ENCODE measurements at regions not wholly inside any gene's neighbourhood (a gene's known extent, or its start where the extent isn't known, plus 50 kb on each side); places are given as distances from the start of the nearest gene placed in this dataset.
"Not testable (repeated sequence)": the region's sequence is repeated elsewhere in the genome, so short reads cannot be mapped to it uniquely, and the experiment has no call there.

DNA sequence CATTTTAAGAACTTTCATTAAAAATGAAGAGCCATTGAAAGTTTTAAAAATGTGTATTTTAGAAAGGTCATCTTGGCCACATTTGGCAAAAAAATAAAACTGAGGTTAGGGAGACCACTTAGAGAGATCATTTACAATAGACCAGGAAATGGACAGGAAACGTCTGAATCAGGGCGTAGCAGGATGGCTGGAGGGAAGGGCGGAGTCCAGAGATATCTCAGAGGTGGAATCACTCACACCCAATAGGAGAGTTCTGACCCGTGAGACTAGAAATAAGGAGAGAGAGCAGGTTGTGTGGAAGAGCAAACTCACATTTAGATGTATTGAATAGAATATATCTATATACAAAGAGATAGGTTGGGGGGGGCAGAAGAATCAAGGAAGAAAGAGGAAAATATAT is 373.4 kb downstream of the METTL4 start:
- DNase-seq: peak; percentile 21

DNA sequence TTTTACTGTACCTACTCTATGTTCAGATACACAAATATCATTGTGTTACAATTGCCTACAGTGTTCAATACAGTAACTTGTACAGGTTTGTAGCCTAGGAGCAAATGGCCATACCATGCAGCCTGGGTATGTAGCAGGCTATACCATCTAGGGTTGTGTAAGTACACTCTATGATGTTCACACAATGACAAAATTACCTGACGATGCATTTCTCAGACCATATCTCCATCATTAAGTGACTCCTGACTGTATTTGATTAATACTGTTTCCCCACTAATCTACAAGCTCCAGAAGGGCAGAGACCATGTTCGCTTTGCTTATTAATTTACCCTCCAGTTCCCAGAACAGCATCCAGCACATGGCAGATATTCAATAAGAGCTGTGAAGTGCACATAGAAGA is 372.2 kb downstream of the METTL4 start:
- DNase-seq: no peak

DNA sequence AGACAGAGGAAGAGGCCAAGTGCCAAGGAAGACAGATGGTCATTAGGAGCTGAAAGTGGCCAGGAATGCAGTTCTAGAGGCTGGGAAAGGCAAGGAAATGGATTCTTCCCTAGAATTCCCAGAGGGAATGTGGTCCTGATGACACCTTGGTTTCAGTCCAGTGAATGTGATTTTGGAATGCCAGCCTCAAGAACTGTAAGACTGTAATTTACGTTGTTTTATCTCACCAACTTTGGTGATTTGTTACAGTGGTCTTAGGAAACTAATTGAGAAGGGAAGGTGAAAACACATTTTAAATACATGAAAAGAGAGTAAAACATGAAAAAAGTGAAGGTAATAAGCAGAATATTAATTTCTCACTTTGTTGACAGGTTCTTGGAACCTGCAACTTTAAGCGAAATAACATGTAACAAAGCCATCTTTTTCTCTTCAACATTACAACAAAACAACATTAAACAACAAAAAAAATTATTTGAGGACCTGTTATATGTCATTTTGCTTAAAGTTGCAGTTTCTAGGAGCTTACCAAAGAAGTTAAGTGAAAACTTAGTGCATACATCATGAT is 370.2 kb downstream of the METTL4 start:
- no peak for DNase-seq

DNA sequence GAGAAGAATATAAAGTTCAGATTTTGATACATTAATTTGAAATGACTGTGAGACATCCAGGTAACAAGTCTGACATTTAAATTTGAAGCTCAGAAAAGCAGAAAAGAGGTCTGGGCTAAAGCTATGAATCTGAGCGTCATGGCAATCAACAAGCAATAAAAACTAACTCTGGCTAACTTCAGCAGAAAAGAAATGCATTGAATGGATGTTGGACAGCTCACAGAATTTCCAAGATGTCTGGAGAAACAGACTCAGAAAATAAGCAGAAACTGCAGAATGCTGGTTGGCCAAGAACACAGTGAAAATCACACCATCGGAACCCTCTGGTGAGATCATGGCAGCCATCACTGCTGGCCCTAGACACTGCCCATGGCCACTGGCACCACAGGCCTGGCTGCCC is 366.6 kb downstream of the METTL4 start:
- DNase-seq: no peak

DNA sequence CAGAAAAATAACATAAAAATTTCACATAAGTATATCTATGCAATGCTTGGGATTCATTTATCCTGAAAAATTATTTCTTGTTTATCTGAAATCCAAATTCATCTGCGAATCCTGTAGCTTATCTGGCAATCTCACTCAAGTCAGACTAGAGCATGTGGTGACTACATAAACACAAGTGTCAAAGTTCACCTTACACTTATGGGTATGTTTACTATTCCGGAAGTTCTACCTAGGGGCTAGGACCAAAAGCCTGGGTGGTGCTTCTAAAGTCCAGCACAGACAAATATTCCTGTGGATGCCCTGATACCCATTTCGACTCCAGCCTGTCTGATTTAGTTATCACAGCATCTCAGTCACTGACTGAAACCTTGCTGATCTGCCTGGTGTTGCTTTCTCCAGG is 364.0 kb downstream of the METTL4 start:
- no peak for DNase-seq

DNA sequence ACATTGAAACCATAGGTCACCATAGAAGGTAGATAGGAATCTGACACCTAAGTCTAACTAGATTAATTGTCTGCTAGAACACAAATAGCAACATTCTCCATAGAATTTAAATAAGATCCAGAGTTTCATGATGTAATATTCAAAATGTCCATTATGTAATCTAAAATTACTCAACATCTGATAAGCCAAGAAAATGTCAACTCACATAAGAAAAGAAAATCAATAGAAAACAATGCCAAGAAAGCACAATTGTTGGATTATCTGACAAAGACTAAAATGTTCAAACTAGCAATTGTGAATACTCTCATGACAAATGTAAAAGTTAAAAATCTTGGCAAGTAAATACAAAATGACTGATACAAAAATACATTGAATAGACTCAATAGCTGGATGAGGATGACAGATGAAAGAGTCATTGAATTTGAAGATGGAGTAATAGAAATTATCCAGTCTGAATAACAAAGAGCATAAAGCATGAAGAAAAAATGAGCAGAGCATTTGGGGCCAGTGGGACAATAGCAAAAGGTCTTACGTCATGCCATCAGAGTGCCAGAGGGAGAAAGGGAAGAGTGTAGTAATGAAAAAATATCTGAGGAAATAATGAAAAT is 358.6 kb downstream of the METTL4 start:
- DNase-seq: no peak

DNA sequence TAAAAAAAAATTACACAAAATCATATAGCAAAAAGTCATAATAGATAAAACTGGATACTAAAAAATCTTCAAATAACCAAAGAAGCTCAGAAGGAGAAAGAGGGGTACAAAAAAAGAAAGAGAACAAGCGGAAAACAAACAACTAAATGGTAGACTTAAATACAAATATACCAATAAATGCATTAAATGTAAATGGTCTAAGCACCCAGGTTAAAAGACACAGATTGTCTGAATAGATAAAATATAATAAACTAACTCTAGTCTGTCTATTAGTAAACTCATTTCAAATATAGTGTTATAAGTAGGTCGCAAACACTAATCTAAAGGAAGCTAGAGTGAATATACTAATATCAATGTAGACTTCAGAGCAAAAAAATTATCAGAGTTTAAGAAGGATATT is 357.4 kb downstream of the METTL4 start:
- no peak for DNase-seq

DNA sequence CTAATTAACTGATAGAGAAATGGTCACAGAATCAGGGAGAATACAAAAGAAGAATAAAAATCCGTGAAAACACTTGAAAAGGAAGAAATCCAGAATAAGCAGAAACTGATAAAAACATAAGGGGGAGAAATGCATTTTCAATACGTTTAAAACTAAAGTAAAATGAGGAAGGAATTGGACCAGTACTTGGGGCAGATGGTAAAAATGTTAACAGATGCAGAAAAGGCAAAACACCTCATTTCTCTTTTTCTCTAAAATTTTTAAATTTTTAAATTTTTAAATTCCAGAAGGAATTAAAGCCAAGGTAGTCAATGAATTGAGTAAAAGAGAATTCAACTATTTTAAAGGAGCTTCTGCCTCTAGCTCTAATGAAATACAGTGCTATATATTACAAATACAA is 353.9 kb downstream of the METTL4 start:
- no peak for DNase-seq

DNA sequence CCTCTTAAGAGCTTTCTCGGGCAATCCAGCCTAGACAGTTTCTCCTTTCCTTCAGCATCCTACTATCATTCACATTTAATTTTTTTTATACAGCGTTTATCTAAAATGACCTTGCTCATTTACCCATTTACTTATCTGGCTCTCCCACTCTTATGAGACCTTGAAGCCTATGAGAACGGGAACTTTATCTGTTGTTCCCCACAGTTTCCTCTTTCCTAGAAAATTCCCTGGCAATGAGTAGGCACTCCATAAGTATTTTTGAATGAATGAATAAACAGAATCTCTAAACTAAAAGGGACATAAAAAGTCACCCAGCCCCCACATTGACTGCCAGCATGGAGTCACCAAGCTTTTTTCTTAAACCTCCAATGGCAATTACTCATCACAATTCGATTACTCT is 353.2 kb downstream of the METTL4 start:
- DNase-seq: no peak

DNA sequence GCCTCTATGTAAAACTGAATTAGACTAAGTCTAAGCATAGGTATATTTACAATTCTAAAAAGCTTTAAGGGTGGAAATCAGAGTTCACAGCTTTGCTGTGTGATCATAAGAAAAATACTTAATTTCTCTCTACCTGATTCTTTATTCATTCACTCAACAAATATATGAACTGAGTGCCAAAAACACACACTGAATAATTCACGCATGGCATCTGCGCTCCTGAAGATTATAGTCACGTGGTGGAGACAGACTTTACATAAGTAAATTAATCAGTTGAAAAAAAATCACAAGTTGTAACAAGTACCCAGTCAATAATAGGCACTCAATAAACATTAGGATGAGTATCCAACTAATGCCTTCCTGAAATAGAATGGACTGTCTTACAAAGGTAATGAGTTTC is 351.6 kb downstream of the METTL4 start:
- no peak for DNase-seq

DNA sequence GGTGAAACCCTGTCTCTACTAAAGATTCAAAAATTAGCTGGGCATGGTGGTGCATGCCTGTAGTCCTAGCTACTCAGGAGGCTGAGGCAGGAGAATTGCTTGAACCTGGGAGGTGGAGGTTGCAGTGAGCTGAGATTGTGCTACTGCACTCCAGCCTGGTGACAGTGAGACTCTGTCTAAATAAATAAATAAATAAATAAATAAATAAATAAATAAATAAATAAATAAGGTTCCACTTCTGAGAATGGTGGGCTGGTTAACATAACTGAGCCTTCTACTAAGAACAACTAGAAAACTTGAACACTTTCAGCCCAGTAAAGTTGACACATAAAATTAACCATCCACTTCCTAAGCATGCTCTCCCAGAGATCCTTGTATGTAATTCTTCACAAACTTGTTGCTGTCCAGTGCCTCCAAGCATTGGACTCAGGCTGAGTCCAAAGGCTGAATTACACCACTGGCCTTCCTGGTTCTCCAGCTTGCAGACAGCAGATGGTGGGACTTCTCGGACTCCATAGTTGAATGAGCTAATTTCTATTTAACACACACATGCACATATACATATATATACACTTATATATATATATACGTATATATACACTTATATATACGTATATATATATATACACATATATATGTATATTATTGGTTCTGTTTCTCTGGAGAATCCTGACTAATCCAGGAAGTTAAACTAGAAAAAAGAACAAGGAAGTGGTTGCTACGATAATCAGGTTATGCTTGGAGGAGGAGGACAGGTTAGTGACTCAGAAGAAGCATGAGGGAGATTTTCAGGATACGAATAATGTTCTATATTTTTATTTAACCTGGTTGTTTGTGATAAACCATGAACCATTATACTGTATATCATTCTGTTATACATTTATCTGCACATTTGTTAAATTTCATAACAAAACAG is 348.8 kb downstream of the METTL4 start:
- DNase-seq: no peak

DNA sequence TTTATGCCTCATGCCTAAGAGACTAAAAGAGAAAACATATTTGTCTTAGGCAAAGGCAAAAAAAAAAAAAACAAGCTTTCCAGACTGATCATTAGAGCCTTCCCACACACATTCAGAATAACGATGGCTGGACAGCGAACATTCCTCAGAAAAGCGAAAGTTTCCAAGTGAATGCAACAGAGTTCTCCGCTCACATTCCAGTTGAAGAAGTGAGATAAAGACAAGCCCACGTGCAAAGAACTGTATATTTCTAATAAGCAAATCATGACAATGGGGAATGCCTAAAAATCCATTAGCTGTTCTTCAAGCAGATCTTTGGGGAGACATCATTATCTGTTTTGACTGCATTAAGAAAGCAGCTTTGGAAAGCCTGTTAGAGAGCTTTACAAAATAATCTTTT is 347.9 kb downstream of the METTL4 start:
- DNase-seq: no peak

DNA sequence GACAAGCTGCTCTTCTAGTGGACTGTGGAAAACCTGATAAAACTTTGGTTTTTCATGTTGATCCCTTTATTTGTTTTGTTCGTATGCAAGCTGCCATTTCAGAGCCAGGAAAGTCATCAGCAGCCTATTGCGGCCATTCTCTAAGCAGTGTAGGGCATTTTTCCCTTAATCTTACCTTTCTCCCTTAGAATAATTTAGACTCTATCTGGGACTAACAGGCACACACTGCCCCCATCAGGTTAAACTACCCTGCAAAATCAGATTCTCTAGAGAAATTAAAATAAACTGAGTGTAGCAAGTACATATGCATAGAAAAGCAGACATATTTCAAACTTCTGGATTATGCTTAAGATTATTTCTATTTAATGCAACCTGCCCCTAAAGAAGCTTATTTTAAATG is 347.5 kb downstream of the METTL4 start:
- DNase-seq: peak; percentile 28

DNA sequence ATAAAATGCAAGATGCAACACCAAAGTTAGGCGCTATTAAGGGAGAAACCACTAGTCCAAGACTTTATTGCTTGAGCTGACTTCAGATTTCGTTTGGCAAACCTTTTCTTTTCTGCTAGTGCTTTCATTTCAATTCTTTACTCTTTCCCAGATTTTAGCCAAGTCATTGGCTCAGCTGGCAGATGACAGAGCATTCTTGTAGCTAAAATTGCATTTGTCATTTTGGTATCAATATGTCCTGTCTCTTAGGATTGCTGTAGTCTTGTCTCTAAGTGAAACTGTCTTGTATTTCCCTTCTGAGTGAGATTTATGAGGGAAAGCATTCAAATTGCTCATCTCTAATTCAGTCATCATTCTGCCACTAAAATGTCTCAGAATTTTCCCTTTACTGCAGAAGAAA is 335.1 kb downstream of the METTL4 start:
- no peak for DNase-seq

DNA sequence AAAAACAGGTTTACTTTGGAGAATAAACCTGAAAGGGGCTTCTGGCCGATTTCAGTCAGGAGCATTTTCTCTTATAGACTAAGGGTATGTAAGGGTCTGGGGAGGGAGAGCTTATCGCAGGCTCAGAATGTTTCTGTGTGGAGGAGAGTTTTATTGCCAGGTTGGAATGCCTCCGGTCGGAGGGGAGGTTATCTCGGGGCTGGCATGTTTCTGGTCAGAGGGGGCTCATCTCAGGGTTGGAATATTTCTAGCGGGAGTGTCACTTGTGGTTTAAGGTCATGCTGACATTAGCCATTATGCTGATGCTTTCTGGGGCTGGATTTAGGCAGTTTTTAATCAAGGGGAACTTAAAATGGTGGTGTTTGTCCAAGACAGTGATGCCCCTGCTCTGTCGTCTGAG is 333.6 kb downstream of the METTL4 start:
- DNase-seq: no peak

DNA sequence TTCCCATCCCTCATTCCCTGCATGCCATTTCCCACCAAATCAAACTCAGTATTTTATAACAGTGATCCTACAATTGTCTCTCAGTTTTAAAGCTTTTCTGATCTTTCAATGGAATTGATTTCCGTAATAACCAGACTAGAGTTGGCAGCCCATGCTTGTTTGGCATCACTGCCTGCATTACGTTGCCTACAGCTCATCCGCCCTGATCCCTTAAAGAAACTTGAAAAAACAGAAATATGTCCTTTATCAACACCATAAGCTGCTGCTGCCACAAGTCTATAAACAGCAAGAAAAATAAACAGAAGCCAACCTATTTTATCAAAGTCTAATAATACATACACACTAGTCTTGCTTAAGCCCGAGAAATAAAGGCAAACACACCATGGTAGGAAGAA is 331.0 kb downstream of the METTL4 start:
- DNase-seq: no peak

DNA sequence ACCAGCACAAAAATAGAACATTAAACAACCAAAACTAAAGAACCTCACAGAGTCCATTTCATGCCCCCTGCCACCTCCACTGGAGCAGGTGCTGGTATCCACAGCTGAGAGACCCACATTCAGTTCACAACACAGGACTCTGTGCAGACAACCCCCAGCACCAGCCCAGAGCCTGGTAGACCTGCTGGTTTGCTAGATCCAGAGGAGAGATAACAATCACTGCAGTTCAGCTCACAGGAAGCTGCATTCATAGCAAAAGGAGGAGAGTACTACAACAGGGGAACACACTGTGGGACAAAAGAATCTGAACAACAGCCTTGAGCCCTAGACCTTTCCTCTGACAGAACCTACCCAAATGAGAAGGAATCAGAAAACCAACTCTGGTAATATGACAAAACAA is 326.7 kb downstream of the METTL4 start:
- DNase-seq: no peak

DNA sequence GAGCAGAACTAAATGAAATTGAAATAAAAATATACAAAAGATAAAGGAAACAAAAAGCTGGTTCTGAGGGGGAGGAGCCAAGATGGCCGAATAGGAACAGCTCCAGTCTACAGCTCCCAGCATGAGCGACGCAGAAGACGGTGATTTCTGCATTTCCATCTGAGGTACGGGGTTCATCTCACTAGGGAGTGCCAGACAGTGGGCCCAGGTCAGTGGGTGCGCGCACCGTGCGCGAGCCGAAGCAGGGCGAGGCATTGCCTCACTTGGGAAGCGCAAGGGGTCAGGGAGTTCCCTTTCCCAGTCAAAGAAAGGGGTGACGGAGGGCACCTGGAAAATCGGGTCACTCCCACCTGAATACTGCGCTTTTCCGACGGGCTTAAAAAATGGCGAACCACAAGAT is 324.2 kb downstream of the METTL4 start:
- not testable (repeated sequence) for DNase-seq

DNA sequence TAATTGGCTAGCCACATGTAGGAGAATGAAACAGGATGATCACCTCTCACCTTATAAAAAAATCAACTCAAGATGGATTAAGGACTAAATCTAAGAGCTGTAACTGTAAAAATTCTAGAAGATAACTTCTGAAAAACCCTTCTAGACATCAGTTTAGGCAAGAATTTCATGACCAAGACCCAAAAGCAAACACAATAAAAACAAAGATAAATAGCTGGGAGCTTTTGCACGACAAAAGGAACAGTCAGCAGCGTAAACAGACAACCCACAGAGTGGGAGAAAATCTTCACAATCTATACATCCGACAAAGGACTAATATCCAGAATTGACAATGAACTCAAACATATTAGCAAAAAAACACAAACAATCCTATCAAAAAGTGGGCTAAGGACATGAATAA is 316.3 kb downstream of the METTL4 start:
- DNase-seq: no peak

DNA sequence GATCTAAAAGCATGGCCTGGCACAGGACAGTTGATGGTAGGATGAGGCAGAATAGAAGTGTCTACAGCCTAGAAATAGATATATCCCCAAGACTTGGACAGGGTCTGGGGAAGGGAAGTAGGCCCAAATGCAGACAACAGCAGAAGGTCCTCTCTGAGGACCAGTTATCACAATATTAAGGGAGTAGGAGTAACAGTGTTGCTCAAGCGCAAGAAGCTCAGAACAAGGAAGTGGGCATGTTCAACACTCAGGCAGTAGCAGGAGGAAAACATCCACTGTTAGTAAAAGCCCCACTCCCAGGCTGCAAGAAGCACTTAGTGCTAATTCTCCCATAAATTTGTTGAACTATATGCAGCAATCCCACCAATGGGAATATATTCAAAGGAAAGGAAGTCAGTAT is 314.7 kb downstream of the METTL4 start:
- no peak for DNase-seq

DNA sequence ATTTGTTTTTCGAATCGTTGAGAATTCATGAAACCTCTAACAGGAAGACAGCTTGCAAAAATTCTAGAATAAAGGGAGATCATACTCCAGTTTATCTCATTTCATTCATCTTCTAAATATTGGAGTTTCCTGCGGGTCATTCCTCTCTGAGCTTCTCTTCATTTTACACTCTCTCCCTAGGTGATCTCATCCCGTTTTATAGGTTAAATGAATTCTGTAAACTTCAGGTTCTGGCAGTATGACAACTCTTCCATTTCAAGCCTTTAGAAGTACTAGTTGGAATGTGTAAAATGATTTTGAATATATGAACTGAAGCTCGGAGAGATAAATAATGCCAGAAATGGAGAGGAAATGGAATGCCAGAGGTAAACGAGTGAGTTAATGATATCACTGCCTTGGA is 312.4 kb downstream of the METTL4 start:
- no peak for DNase-seq

DNA sequence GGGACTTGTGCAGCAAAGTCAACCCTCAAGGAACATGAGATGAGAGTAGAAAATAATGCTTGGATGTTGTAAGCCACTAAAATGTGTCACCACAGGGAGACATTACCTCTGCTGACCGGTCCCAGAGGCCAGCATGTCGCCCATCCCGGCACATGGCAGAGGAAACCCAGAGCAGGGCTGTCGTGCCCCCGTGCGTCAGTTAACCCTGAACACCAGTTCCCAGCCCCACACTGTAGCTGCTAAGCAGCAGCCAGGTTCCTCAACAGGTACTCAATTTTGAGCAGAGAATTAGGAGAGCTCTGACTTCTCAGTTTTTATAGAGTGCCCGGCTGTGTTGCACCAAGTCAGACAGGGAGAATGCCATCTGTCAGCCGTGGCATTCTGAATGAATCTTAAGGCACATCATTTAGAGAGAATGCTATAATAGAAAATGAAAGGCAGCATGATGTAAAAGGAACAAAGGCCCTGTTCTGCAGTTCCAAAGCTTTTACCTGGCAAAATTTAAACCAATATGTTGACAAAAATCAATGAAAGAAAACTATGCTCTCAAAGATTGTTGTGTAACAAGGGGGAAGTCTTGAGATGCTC is 307.9 kb downstream of the METTL4 start:
- no peak for DNase-seq

DNA sequence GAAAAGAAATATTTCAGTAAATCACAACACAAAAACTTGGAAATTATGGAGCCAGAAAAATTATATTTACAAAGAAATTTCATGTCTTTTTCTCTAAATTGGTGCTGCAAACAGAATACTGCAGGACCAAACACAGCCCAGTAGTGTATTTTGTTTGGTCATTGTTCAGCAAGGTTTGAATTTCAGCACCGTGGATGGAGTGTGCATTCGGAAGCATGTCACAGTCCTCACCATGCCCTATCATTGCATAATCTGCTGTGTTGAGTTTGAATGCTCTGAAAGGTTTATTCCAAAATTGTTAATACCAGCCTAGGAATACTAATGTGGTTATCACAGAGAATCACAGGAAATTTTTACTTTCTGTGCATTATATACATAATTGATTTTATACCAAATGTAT is 296.7 kb downstream of the METTL4 start:
- DNase-seq: no peak

DNA sequence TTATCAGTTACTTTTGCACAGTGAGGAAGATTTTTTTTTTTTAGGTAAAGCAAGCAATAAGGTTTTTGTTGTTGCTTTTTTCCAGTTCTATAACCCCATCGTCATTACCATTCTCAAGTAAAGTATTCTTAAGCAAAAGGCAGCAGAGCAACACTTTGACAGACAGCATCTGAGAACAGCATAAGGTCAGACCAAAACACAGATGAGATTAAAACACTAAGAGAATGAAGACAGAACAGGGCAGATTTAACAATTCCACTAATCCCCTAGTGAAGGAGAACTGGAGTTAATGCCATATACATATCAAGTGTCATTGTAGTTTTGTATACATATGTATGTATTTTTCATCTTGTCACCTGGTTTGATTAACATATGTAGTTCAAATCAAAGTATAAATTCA is 290.2 kb downstream of the METTL4 start:
- DNase-seq: no peak

All from dermis blood vessel endothelial cell (primary cell).